IMR-90 (cell line): ENCODE measurements at regions not wholly inside any gene's neighbourhood (a gene's known extent, or its start where the extent isn't known, plus 50 kb on each side); places are given as distances from the start of the nearest gene placed in this dataset.

Experiments used
- ATAC-seq: fragments of 200-7000 bp; cut with Tn5 transposase; 2 replicates; pipeline ENCODE4 v1.9.1; 2020; ENCODE audit warnings: low read depth, mild to moderate bottlenecking, moderate library complexity
- BruUV-seq: library from RNA; stranded (reverse); fragments of 400-500 nt; replicated peaks from 2 replicates; lab custom pipeline; 2021; lab: Mats Ljungman, UMichigan
- CTCF ChIA-PET: fragments of 300-600 bp; formaldehyde crosslinking; extraction: SDS; loops from one replicate; lab custom pipeline; 2021; ENCODE audit warnings: antibody characterized with exemption; lab: Yijun Ruan, JAX
- POLR2A ChIA-PET: fragments of 300-600 bp; sonication (Branson Sonifier 250); formaldehyde crosslinking; loops from one replicate; lab custom pipeline; 2022; ENCODE audit warnings: antibody characterized with exemption; ENCODE audit not compliant: unreplicated experiment; lab: Charles Lee
- DNase-seq: peaks from one replicate; pipeline ENCODE4 v3.0.0; 2013
- H2AFZ ChIP-seq: replicated peaks from 2 replicates; pipeline ENCODE3; 2013; ENCODE audit warnings: low read length, mild to moderate bottlenecking; ENCODE audit not compliant: poor library complexity
- H2AK5ac ChIP-seq: 2 replicates; pipeline ENCODE4 v1.6.1; 2013; ENCODE audit warnings: low read depth, low read length, inconsistent platforms
- H2AK9ac ChIP-seq: replicated peaks from 2 replicates; pipeline ENCODE3; 2013; ENCODE audit warnings: mild to moderate bottlenecking, low read depth, low read length, moderate library complexity; ENCODE audit not compliant: poor library complexity
- H2BK120ac ChIP-seq: 2 replicates; pipeline ENCODE4 v1.6.1; 2013; ENCODE audit warnings: low read depth, low read length, inconsistent platforms
- H2BK15ac ChIP-seq: 3 replicates; pipeline ENCODE4 v1.6.1; 2013; ENCODE audit warnings: low read depth, low read length, inconsistent platforms
- H2BK20ac ChIP-seq: 2 replicates; pipeline ENCODE4 v1.6.1; 2013; ENCODE audit warnings: low read depth, mild to moderate bottlenecking, inconsistent platforms, low read length, moderate library complexity
- H2BK5ac ChIP-seq: 2 replicates; pipeline ENCODE4 v1.6.1; 2013; ENCODE audit warnings: mild to moderate bottlenecking, low read depth, low read length, inconsistent platforms; ENCODE audit not compliant: poor library complexity, severe bottlenecking
- H3K14ac ChIP-seq: replicated peaks from 2 replicates; pipeline ENCODE4 v1.6.1; 2013; ENCODE audit warnings: low read depth, low read length, inconsistent platforms
- H3K18ac ChIP-seq: 2 replicates; pipeline ENCODE4 v1.6.1; 2013; ENCODE audit warnings: low read depth, low read length, control low read depth
- H3K23ac ChIP-seq: 2 replicates; pipeline ENCODE4 v1.6.1; 2013; ENCODE audit warnings: low read depth, low read length, inconsistent platforms
- H3K27ac ChIP-seq: 2 replicates; pipeline ENCODE4 v1.5.1; 2013; ENCODE audit warnings: mild to moderate bottlenecking, control low read depth, low read length; ENCODE audit not compliant: insufficient read depth
- H3K27me3 ChIP-seq: 2 replicates; pipeline ENCODE4 v1.6.1; 2013; ENCODE audit warnings: low read length; ENCODE audit not compliant: control insufficient read depth, insufficient read depth
- H3K36me3 ChIP-seq: 2 replicates; pipeline ENCODE4 v1.6.1; 2013; ENCODE audit warnings: low read length, mixed read lengths; ENCODE audit not compliant: control insufficient read depth, insufficient read depth
- H3K4ac ChIP-seq: 2 replicates; pipeline ENCODE4 v1.6.1; 2013; ENCODE audit warnings: low read depth, low read length, inconsistent platforms
- H3K4me1 ChIP-seq: 2 replicates; pipeline ENCODE4 v1.6.1; 2013; ENCODE audit warnings: low read length, mixed read lengths; ENCODE audit not compliant: control insufficient read depth, insufficient read depth
- H3K4me2 ChIP-seq: 2 replicates; pipeline ENCODE4 v1.6.1; 2013; ENCODE audit warnings: low read depth, mild to moderate bottlenecking, control low read depth, low read length, moderate library complexity
- H3K4me3 ChIP-seq: 2 replicates; pipeline ENCODE4 v1.5.1; 2013; ENCODE audit warnings: low read depth, mild to moderate bottlenecking, control low read depth, low read length, moderate library complexity; ENCODE audit not compliant: insufficient read depth
- H3K56ac ChIP-seq: 2 replicates; pipeline ENCODE4 v1.6.1; 2013; ENCODE audit warnings: low read length, inconsistent platforms; ENCODE audit not compliant: insufficient read depth; ENCODE audit errors: extremely low read depth
- H3K79me1 ChIP-seq, 2 experiments: 2 replicates each; pipeline ENCODE4 v1.6.1; 2013; ENCODE audit warnings: low read length in 2 of 2, inconsistent platforms in 1 of 2, low read depth in 1 of 2
- H3K9ac ChIP-seq: 2 replicates; pipeline ENCODE4 v1.6.1; 2013; ENCODE audit warnings: low read depth, low read length, control low read depth
- H3K9me1 ChIP-seq: 2 replicates; pipeline ENCODE4 v1.6.1; 2013; ENCODE audit warnings: low read length, inconsistent platforms; ENCODE audit not compliant: insufficient read depth
- H3K9me3 ChIP-seq: 2 replicates; pipeline ENCODE4 v1.6.1; 2013; ENCODE audit warnings: low read length; ENCODE audit not compliant: control insufficient read depth, insufficient read depth
- H4K20me1 ChIP-seq: 2 replicates; pipeline ENCODE4 v1.6.1; 2013; ENCODE audit warnings: low read length, inconsistent platforms; ENCODE audit not compliant: insufficient read depth
- H4K5ac ChIP-seq: 2 replicates; pipeline ENCODE4 v1.6.1; 2013; ENCODE audit warnings: mild to moderate bottlenecking, low read depth, low read length, control low read depth
- H4K8ac ChIP-seq, 2 experiments: 2 replicates each; pipeline ENCODE4 v1.6.1; 2013; ENCODE audit warnings: low read depth in 2 of 2, low read length in 2 of 2, control low read depth in 1 of 2, inconsistent platforms in 1 of 2
- H4K91ac ChIP-seq: 2 replicates; pipeline ENCODE4 v1.6.1; 2013; ENCODE audit warnings: low read depth, low read length, inconsistent platforms; ENCODE audit not compliant: insufficient read depth
- BHLHE40 ChIP-seq: fragments of 150-350 bp; IDR thresholded peaks from 2 replicates; pipeline ENCODE4 v1.6.1; 2016; ENCODE audit warnings: mild to moderate bottlenecking, low read depth, low read length
- CEBPB ChIP-seq: IDR thresholded peaks from 2 replicates; pipeline ENCODE4 v1.6.1; 2012; ENCODE audit warnings: low read depth, low read length, improper control_type of control experiment
- CHD1 ChIP-seq: IDR thresholded peaks from 2 replicates; pipeline ENCODE4 v1.6.1; 2012; ENCODE audit warnings: low read depth, low read length, improper control_type of control experiment
- ELK1 ChIP-seq: fragments of 150-350 bp; IDR thresholded peaks from 2 replicates; pipeline ENCODE4 v1.6.1; 2016; ENCODE audit warnings: low read depth, mild to moderate bottlenecking, low read length, moderate library complexity, borderline replicate concordance
- MAFK ChIP-seq: IDR thresholded peaks from 2 replicates; pipeline ENCODE4 v1.6.1; 2012; ENCODE audit warnings: low read depth, low read length, improper control_type of control experiment
- MAZ ChIP-seq: IDR thresholded peaks from 2 replicates; pipeline ENCODE4 v1.6.1; 2012; ENCODE audit warnings: low read depth, mild to moderate bottlenecking, low read length, improper control_type of control experiment, moderate library complexity, borderline replicate concordance
- MXI1 ChIP-seq: IDR thresholded peaks from 2 replicates; pipeline ENCODE4 v1.6.1; 2012; ENCODE audit warnings: low read depth, mild to moderate bottlenecking, low read length, moderate library complexity, borderline replicate concordance
- POLR2A ChIP-seq: IDR thresholded peaks from 2 replicates; pipeline ENCODE4 v1.6.1; 2012; ENCODE audit warnings: mild to moderate bottlenecking, low read depth, low read length
- RAD21 ChIP-seq: IDR thresholded peaks from 2 replicates; pipeline ENCODE4 v1.6.1; 2012; ENCODE audit warnings: low read length, improper control_type of control experiment
- RCOR1 ChIP-seq: IDR thresholded peaks from 2 replicates; pipeline ENCODE4 v1.6.1; 2012; ENCODE audit warnings: mild to moderate bottlenecking, low read length, improper control_type of control experiment; ENCODE audit not compliant: insufficient replicate concordance
- RFX5 ChIP-seq: IDR thresholded peaks from 2 replicates; pipeline ENCODE4 v1.8.0; 2012; ENCODE audit warnings: low read depth, mild to moderate bottlenecking, low read length, moderate library complexity
- SMC3 ChIP-seq: fragments of 150-350 bp; IDR thresholded peaks from 2 replicates; pipeline ENCODE4 v1.6.1; 2016; ENCODE audit warnings: low read depth, mild to moderate bottlenecking, antibody characterized with exemption, low read length, moderate library complexity
- WGBS, 2 experiments: methylation state at CpG; one replicate each; pipeline versions ENCODE4 v1.1.5 to v1.1.7; 2013; ENCODE audit warnings: missing lambda C conversion rate in 2 of 2; ENCODE audit not compliant: insufficient read length in 1 of 2; ENCODE audit errors: extremely low coverage in 2 of 2; 5-methylcytosine and 5-hydroxymethylcytosine counted together
- dilution Hi-C: fragments of 300-500 bp; cut with HindIII; formaldehyde crosslinking; loops from one replicate; pipeline ENCODE4 v1.14.3; 2018; ENCODE audit warnings: low sequenced_read_pairs; ENCODE audit not compliant: unreplicated experiment
- in situ Hi-C: fragments of 300-500 bp; cut with MboI; formaldehyde crosslinking; loops from 3 replicates; pipeline ENCODE4 v1.14.3; 2019; ENCODE audit warnings: low sequenced_read_pairs, inconsistent platforms, mixed read lengths
- intact Hi-C: fragments of 100-400 bp; cut with micrococcal nuclease; formaldehyde crosslinking; loops from 2 replicates; pipeline ENCODE4 v1.10.0; 2022
- TF ChIP-seq, protein P1 (sequence below): conservative IDR thresholded peaks from 2 replicates; pipeline ENCODE4 v1.5.1; 2012; ENCODE audit warnings: mild to moderate bottlenecking, low read depth, low read length, improper control_type of control experiment

GRCh38 chr5:109614981-109615380, 74.7 kb upstream of the MAN2A1 start:
- Histone ChIP-seq H3K14ac (no peak overlapping the region), H4K8ac (no peak overlapping the region), H2BK5ac (no peak overlapping the region), H3K4ac (no peak overlapping the region), H4K5ac (no peak overlapping the region), H3K4me2 (no peak overlapping the region), H3K9me3 (no peaks in the 10 kb centered on the region), H3K4me3 (no peak overlapping the region), H3K23ac (no peak overlapping the region), H3K27ac (no peak overlapping the region), H3K9ac (no peak overlapping the region), H2AK9ac (no peak overlapping the region), H2BK120ac (no peak overlapping the region), H2BK15ac (no peak overlapping the region), H3K18ac (no peak overlapping the region), H4K20me1 (no peaks in the 10 kb centered on the region), H2BK20ac (no peak overlapping the region), H2AK5ac (no peak overlapping the region), H3K79me1 (no peaks in the 10 kb centered on the region), H3K9me1 (no peaks in the 10 kb centered on the region), H3K27me3 (no peaks in the 10 kb centered on the region), H3K56ac (no peak overlapping the region), H4K91ac (no peak overlapping the region), H2AFZ (no peak overlapping the region), H3K36me3 (no peaks in the 10 kb centered on the region), H3K4me1 (no peaks in the 10 kb centered on the region)
- no CpG with 5 or more reads among the region's 3 CpGs for WGBS, 2 experiments
- dilution Hi-C loops: no loop called here
- CTCF ChIA-PET: interaction anchor here (0.6 kb wide), 1 partner anchor 20 kb away, joined by 7 read pairs; no protein-coding TSS in a partner anchor
- no TSS peak for BruUV-seq
- POLR2A ChIA-PET: no interaction called here
- no peak for TF ChIP-seq CHD1
- TF ChIP-seq MXI1: no peak
- TF ChIP-seq BHLHE40: no peak
- no peak for TF ChIP-seq RCOR1
- TF ChIP-seq, protein P1, sequence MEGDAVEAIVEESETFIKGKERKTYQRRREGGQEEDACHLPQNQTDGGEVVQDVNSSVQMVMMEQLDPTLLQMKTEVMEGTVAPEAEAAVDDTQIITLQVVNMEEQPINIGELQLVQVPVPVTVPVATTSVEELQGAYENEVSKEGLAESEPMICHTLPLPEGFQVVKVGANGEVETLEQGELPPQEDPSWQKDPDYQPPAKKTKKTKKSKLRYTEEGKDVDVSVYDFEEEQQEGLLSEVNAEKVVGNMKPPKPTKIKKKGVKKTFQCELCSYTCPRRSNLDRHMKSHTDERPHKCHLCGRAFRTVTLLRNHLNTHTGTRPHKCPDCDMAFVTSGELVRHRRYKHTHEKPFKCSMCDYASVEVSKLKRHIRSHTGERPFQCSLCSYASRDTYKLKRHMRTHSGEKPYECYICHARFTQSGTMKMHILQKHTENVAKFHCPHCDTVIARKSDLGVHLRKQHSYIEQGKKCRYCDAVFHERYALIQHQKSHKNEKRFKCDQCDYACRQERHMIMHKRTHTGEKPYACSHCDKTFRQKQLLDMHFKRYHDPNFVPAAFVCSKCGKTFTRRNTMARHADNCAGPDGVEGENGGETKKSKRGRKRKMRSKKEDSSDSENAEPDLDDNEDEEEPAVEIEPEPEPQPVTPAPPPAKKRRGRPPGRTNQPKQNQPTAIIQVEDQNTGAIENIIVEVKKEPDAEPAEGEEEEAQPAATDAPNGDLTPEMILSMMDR: no peak
- TF ChIP-seq CEBPB: no peak
- no peak for TF ChIP-seq POLR2A
- no peak for TF ChIP-seq MAFK
- no peak for TF ChIP-seq SMC3
- TF ChIP-seq RFX5: no peak
- no peak for TF ChIP-seq MAZ
- no peak for TF ChIP-seq RAD21
- no peak for TF ChIP-seq ELK1
- DNase-seq (no peak), ATAC-seq (no peak)
- in situ Hi-C loops: no loop called here
- intact Hi-C loops: no loop called here
